ENCODE measurements at regions not wholly inside any gene's neighbourhood (a gene's known extent, or its start where the extent isn't known, plus 50 kb on each side); places are given as distances from the start of the nearest gene placed in this dataset.

- TF ChIP-seq POLR2A (IDR thresholded peaks at IDR 0.05; ENCODE audit: borderline replicate concordance, extremely low read depth, insufficient read depth, insufficient read length): no peak
- TF ChIP-seq EGR1 (IDR thresholded peaks at IDR 0.05; ENCODE audit: low read depth): no peak
- TF ChIP-seq MAX (IDR thresholded peaks at IDR 0.05): no peak
- TF ChIP-seq POLR2AphosphoS5 (IDR thresholded peaks at IDR 0.05; ENCODE audit: low read depth, low read length): no peak
- no peak for TF ChIP-seq RAD21 (IDR thresholded peaks at IDR 0.05; ENCODE audit: low read depth)
- no peak for TF ChIP-seq ZFX (IDR thresholded peaks at IDR 0.05)
- no peak for TF ChIP-seq ATF3 (IDR thresholded peaks at IDR 0.05)
- TF ChIP-seq YY1 (IDR thresholded peaks at IDR 0.05; ENCODE audit: extremely low read depth, insufficient replicate concordance, low read depth, low read length): no peak
- no peak for TF ChIP-seq CTCF (IDR thresholded peaks at IDR 0.05 in 2 of 3, conservative IDR thresholded peaks at IDR 0.05 in 1 of 3; ENCODE audit: borderline replicate concordance in 1 of 3, insufficient read depth in 1 of 3, low read depth in 2 of 3, low read length in 2 of 3)
- TF ChIP-seq TCF7L2 (IDR thresholded peaks at IDR 0.05; ENCODE audit: borderline replicate concordance, extremely low read depth, insufficient read depth, insufficient read length): no peak
- TF ChIP-seq ZBTB33 (IDR thresholded peaks at IDR 0.05; ENCODE audit: extremely low read depth, insufficient replicate concordance, low read length): no peak
- no peak for TF ChIP-seq ELF1 (IDR thresholded peaks at IDR 0.05; ENCODE audit: borderline replicate concordance, low read depth)
- TF ChIP-seq FOSL1 (IDR thresholded peaks at IDR 0.05; ENCODE audit: low read depth): no peak
- no peak for TF ChIP-seq CEBPB (IDR thresholded peaks at IDR 0.05; ENCODE audit: low read depth)
- TF ChIP-seq EZH2 (IDR thresholded peaks at IDR 0.05): no peak
- no peak for TF ChIP-seq SRF (IDR thresholded peaks at IDR 0.05; ENCODE audit: low read depth)
- no peak for TF ChIP-seq CBX3 (IDR thresholded peaks at IDR 0.05; ENCODE audit: low read depth)
- no peak for TF ChIP-seq REST (IDR thresholded peaks at IDR 0.05; ENCODE audit: low read depth)
- intact Hi-C loops (cut with micrococcal nuclease): no loop called here
- Histone ChIP-seq H3K79me2 (ENCODE audit: insufficient read depth, low read length) (no peaks in the 10 kb centered on the region), H3K4me3 (replicated peaks in 1 of 2; ENCODE audit: low read depth in 1 of 2, low read length in 2 of 2) (no peak overlapping the region), H4K20me1 (ENCODE audit: insufficient read depth) (no peaks in the 10 kb centered on the region), H3K27ac (ENCODE audit: low read depth, low read length) (no peak overlapping the region), H2AFZ (ENCODE audit: low read depth, low read length, poor library complexity, severe bottlenecking) (no peak overlapping the region), H3K36me3 (ENCODE audit: control insufficient read depth in 1 of 2, insufficient read depth in 2 of 2, low read length in 2 of 2) (no peaks in the 10 kb centered on the region), H3K9ac (ENCODE audit: low read length) (no peak overlapping the region), H3K4me1 (ENCODE audit: control insufficient read depth in 1 of 2, insufficient read depth in 2 of 2, low read length in 2 of 2) (no peaks in the 10 kb centered on the region), H3K4me2 (ENCODE audit: low read length) (no peak overlapping the region), H3K9me3 (ENCODE audit: control insufficient read depth in 1 of 2, insufficient read depth in 1 of 2, low read depth in 1 of 2, low read length in 2 of 2) (peaks cover 0 to 26% of the 10 kb centered on the region in 2 experiments; a peak in 2 of 4 replicates), H3K9me2 (ENCODE audit: insufficient read depth) (no peaks in the 10 kb centered on the region), H3K27me3 (ENCODE audit: insufficient read depth, low read length) (no peaks in the 10 kb centered on the region)
- CTCF ChIA-PET: no interaction called here
- RAD21 ChIA-PET (ENCODE audit: low non-redundant PET in 1 of 2, low total read pairs in 2 of 2, uncharacterized antibody in 2 of 2, unreplicated experiment in 2 of 2): no interaction called here
- DNase-seq (ENCODE audit: low read depth, low spot score) (no peak), ATAC-seq (no peak)
- POLR2A ChIA-PET: no interaction called here
- BruUV-seq (replicated peaks): no TSS peak
These were observed 131.8 kb upstream of the PEG3 start for GRCh38 chr19:56972291-56972841.
